Left ventricle myocardium inferior (tissue), 1 donor: ENCODE measurements at regions not wholly inside any gene's neighbourhood (a gene's known extent, or its start where the extent isn't known, plus 50 kb on each side); places are given as distances from the start of the nearest gene placed in this dataset.

Source experiments
- DNase-seq: peaks from one replicate; pipeline ENCODE4 v3.0.0-alpha.2; 2020
- H3K27ac ChIP-seq: fragments of 200-600 bp; replicated peaks from 2 replicates; pipeline ENCODE4 v1.8.0; 2021
- H3K27me3 ChIP-seq: fragments of 200-600 bp; 2 replicates; pipeline ENCODE4 v1.8.0; 2021; ENCODE audit warnings: low read depth
- H3K36me3 ChIP-seq: fragments of 200-600 bp; 2 replicates; pipeline ENCODE4 v1.8.0; 2021
- H3K4me1 ChIP-seq: fragments of 200-600 bp; 2 replicates; pipeline ENCODE4 v1.8.0; 2021
- H3K4me3 ChIP-seq: fragments of 200-600 bp; 2 replicates; pipeline ENCODE4 v1.8.0; 2021; ENCODE audit warnings: mild to moderate bottlenecking, moderate library complexity
- H3K9me3 ChIP-seq: fragments of 200-600 bp; replicated peaks from 2 replicates; pipeline ENCODE4 v1.8.0; 2021
- CTCF ChIP-seq: fragments of 200-600 bp; IDR thresholded peaks from 2 replicates; pipeline ENCODE4 v1.8.0; 2021; ENCODE audit warnings: antibody characterized with exemption, mild to moderate bottlenecking, borderline replicate concordance
- intact Hi-C: fragments of 100-400 bp; cut with micrococcal nuclease; formaldehyde crosslinking; loops from one replicate; pipeline ENCODE4 v1.11.0; 2022
- donor health status: DM: no; HTN: yes; CAD: no; lungs with severe emphysema.

- Histone ChIP-seq H3K27ac (no peak overlapping the region), H3K27me3 (no peaks in the 10 kb centered on the region), H3K9me3 (peaks cover 28% of the 10 kb centered on the region), H3K4me3 (no peak overlapping the region), H3K36me3 (no peaks in the 10 kb centered on the region), H3K4me1 (no peaks in the 10 kb centered on the region)
- DNase-seq: no peak
- intact Hi-C loops: no loop called here
- TF ChIP-seq CTCF: no peak
Observed at GRCh38 chr13:42466123-42466522, 107.8 kb upstream of the TNFSF11 start.

- intact Hi-C loops: no loop called here
- Histone ChIP-seq H3K27ac (no peak overlapping the region), H3K4me1 (no peaks in the 10 kb centered on the region), H3K4me3 (no peak overlapping the region), H3K36me3 (no peaks in the 10 kb centered on the region), H3K27me3 (no peaks in the 10 kb centered on the region), H3K9me3 (peaks cover 23% of the 10 kb centered on the region)
- no peak for DNase-seq
- TF ChIP-seq CTCF: no peak
Observed at GRCh38 chr13:42466609-42467008, 107.3 kb upstream of the TNFSF11 start.

- H3K36me3 ChIP-seq: no peaks in the 10 kb centered on the region
- no peak for DNase-seq
- no peaks in the 10 kb centered on the region for H3K4me1 ChIP-seq
- intact Hi-C loops: no loop called here
- H3K27ac ChIP-seq: no peak overlapping the region
- H3K9me3 ChIP-seq: peaks cover 9% of the 10 kb centered on the region
- no peaks in the 10 kb centered on the region for H3K27me3 ChIP-seq
- no peak for TF ChIP-seq CTCF
- no peak overlapping the region for H3K4me3 ChIP-seq
Observed at GRCh38 chr13:42474954-42475353, 99.0 kb upstream of the TNFSF11 start.

- no peaks in the 10 kb centered on the region for H3K4me1 ChIP-seq
- no peaks in the 10 kb centered on the region for H3K9me3 ChIP-seq
- H3K36me3 ChIP-seq: no peaks in the 10 kb centered on the region
- no peak overlapping the region for H3K27ac ChIP-seq
- intact Hi-C loops: no loop called here
- peak; percentile 18 for DNase-seq
- no peak overlapping the region for H3K4me3 ChIP-seq
- TF ChIP-seq CTCF: no peak
- no peaks in the 10 kb centered on the region for H3K27me3 ChIP-seq
Observed at GRCh38 chr13:42477596-42478190, 96.3 kb upstream of the TNFSF11 start.

GRCh38 chr13:42478531-42479156, 95.3 kb upstream of the TNFSF11 start:
- no peak overlapping the region for H3K27ac ChIP-seq
- no peak overlapping the region for H3K4me3 ChIP-seq
- intact Hi-C loops: no loop called here
- TF ChIP-seq CTCF: no peak
- H3K36me3 ChIP-seq: no peaks in the 10 kb centered on the region
- no peaks in the 10 kb centered on the region for H3K9me3 ChIP-seq
- H3K27me3 ChIP-seq: no peaks in the 10 kb centered on the region
- no peak for DNase-seq
- H3K4me1 ChIP-seq: no peaks in the 10 kb centered on the region
